ENCODE measurements at regions not wholly inside any gene's neighbourhood (a gene's known extent, or its start where the extent isn't known, plus 50 kb on each side); places are given as distances from the start of the nearest gene placed in this dataset.

DNA sequence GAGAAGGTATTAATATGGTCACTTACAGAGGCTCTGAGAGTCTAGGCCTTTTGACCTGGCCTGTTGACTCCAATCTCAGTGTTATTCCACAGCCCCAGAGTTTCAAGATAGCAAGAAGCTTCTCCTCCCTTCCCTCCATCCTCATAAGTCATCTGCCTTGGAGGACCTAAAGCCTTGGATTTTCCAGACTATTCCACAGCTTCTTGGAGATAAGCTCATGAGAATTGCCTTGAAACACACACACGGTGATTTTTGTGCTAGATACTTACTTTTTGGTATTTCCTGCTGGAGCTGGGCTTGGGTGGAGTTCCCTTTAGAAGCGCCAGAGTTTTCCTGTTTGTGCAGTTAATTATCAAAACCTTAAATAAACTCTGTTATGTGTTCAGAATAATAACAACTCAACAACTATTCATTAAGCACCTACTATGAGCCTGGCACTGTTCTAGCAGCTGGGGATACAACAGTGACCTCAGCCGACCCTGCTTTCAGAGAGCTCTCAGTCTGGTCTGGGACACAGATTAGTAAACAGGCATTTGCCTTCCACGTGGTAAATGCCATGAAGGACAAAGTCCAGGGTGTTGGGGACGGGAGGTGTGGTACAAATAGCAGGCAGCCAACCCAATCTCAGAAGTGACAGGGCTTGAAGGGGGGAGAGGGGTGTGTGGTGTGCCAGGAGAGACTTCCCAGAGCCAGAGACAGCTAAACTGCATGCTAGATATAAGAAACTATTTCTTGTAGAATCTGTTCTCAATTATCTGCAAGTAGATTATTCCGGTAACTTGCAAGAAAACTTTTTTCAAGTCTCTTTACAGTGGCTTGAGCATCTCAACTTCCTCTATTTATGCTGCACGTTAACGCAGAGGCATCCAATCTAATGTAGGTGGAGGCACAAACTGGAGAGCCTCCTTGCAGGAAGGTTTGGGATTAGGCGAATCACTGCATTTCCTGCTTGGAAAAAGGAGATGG lies 55.9 kb upstream of the KLF9 start:
- TF ChIP-seq, protein P1, sequence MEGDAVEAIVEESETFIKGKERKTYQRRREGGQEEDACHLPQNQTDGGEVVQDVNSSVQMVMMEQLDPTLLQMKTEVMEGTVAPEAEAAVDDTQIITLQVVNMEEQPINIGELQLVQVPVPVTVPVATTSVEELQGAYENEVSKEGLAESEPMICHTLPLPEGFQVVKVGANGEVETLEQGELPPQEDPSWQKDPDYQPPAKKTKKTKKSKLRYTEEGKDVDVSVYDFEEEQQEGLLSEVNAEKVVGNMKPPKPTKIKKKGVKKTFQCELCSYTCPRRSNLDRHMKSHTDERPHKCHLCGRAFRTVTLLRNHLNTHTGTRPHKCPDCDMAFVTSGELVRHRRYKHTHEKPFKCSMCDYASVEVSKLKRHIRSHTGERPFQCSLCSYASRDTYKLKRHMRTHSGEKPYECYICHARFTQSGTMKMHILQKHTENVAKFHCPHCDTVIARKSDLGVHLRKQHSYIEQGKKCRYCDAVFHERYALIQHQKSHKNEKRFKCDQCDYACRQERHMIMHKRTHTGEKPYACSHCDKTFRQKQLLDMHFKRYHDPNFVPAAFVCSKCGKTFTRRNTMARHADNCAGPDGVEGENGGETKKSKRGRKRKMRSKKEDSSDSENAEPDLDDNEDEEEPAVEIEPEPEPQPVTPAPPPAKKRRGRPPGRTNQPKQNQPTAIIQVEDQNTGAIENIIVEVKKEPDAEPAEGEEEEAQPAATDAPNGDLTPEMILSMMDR (IDR thresholded peaks at IDR 0.05; ENCODE audit: low read depth, low read length) = no peak
- peak; percentile 25 for DNase-seq (ENCODE audit: extremely low read depth, low read depth)

DNA sequence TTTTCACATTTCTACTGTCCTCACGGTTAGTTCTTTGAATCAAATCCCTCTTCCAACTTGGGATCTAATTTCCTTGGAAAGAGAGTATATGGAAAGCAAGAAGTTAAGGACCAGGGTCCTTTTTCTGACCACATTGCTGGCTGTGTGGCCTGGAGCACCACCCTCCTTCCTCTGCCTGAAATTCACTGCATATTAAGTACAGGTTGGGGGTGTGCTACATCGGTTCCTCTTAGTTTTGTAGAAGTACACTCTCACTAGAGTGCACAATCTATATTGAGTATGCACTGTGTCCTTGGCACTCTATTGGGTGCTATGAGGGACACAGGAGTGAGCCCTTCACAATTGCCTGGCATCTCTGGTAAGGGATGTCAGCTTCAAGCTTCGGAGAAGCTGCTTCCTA lies 53.8 kb upstream of the KLF9 start:
- TF ChIP-seq, protein P1 (IDR thresholded peaks at IDR 0.05; ENCODE audit: low read depth, low read length) = no peak
- DNase-seq (ENCODE audit: extremely low read depth, low read depth) = no peak

DNA sequence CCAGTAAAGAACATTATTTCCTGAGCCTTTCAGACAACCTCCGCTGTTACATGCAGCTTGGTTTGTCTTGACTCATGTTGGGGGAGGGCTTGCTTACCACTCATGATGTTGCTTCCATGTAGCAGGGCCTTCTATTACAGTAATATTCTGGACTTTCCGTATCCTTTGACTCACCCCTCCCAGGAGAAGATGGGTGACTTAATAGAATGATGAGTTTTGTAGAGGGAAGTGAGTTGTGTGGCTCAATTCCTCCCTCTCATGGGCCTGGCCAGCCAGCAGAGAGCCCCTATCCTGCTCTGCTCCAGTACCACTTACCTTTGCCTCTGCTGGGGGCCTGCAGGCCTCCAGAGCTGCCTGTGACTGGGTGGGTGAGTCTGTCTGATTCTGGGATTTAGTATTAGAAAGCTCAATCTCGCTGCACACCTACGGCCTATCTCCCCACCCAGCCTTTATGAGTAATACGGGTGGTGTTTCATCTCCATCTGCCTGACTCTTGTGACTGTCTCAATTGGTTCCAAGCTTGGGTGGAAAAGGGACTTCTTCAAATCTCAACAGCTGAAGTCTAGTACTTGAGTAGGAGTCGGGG lies 52.6 kb upstream of the KLF9 start:
- DNase-seq (ENCODE audit: extremely low read depth, low read depth) = no peak
- TF ChIP-seq, protein P1 (IDR thresholded peaks at IDR 0.05; ENCODE audit: low read depth, low read length) = no peak

DNA sequence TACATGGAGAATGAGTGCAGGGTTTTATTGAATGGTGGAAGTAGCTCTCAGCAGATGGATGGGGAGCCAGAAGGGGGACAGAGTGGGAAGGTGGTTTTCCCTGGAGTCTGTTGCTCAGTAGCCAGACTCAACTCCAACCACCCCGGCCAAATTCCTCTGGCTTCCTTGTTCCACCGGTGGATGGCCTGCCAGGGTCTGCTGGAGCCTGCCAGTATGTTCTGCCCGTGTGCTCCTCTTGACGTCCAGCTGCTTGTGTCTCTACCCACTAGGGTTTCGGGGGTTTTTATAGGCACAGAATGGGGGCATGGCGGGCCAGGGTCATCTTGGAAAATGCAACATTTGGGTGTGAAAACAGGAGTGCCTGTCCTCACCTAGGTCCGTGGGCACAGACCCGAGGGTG lies 51.4 kb upstream of the KLF9 start:
- TF ChIP-seq, protein P1 (IDR thresholded peaks at IDR 0.05; ENCODE audit: low read depth, low read length) = no peak

DNA sequence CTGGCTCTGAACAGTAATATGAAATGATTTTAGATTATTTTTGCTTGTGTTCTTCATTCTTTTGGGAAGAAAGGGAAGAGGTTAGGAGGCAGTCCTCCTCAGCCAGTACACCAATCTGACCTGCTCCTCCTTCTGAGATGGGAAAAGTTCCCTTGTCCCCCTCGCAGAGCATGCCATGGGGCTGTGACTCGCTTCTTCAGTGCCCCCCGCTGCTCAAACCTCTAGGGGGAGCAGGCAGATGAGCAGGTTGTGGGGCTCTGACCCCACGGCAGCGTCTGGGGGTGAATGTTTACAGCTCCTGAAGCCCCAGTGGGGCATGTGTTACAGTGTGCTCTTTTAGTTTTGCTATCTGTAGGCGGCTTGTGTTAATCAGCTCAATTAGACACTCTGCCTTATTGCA lies 50.9 kb upstream of the KLF9 start:
- TF ChIP-seq, protein P1 (IDR thresholded peaks at IDR 0.05; ENCODE audit: low read depth, low read length) = no peak
- no peak for DNase-seq (ENCODE audit: extremely low read depth, low read depth)

More for the DNA sequence above, 51.4 kb upstream of the KLF9 start:
- no peak for DNase-seq (ENCODE audit: extremely low read depth, low read depth)

All from AG09319 (cell line).